GM12878 (cell line): ENCODE measurements at regions not wholly inside any gene's neighbourhood (a gene's known extent, or its start where the extent isn't known, plus 50 kb on each side); places are given as distances from the start of the nearest gene placed in this dataset.

Source experiments
- ATAC-seq: fragments of 200-7000 bp; cut with Tn5 transposase; 3 replicates; pipeline ENCODE4 v1.9.1; 2020; ENCODE audit warnings: mild to moderate bottlenecking, moderate library complexity
- BruUV-seq: library from RNA; stranded (reverse); fragments of 400-500 nt; replicated peaks from 2 replicates; lab custom pipeline; 2021; lab: Mats Ljungman, UMichigan
- CTCF ChIA-PET: fragments of 300-600 bp; sonication (Branson Sonifier 250); formaldehyde crosslinking; extraction: SDS; loops from one replicate; lab custom pipeline; 2021; ENCODE audit warnings: inconsistent platforms; lab: Yijun Ruan, JAX
- POLR2A ChIA-PET: fragments of 350-600 bp; formaldehyde crosslinking; extraction: SDS; loops from one replicate; lab custom pipeline; 2021; ENCODE audit warnings: inconsistent platforms; lab: Charles Lee
- RAD21 ChIA-PET: fragments of 300-600 bp; sonication (Branson Sonifier 250); formaldehyde crosslinking; loops from one replicate; lab custom pipeline; 2023; ENCODE audit warnings: antibody characterized with exemption; ENCODE audit not compliant: unreplicated experiment; lab: Charles Lee
- SMC1A ChIA-PET: fragments of 300-600 bp; sonication (Branson Sonifier 250); formaldehyde crosslinking; loops from one replicate; lab custom pipeline; 2023; ENCODE audit not compliant: unreplicated experiment, uncharacterized antibody; lab: Charles Lee
- DNase-seq: peaks from one replicate; pipeline ENCODE4 v3.0.0-alpha.2; 2011; ENCODE audit warnings: low read depth, low spot score
- FAIRE-seq: peaks from 3 replicates; lab custom pipeline; 2011; peaks lifted over from hg19 to GRCh38; lab: Jason Lieb, UNC
- H2AFZ ChIP-seq: 2 replicates; pipeline ENCODE4 v1.6.0; 2011; ENCODE audit warnings: low read depth, low read length, control low read depth; ENCODE audit not compliant: control insufficient read depth
- H3K27ac ChIP-seq: 2 replicates; pipeline ENCODE4 v1.5.1; 2011; ENCODE audit warnings: control low read depth; ENCODE audit not compliant: control insufficient read depth, insufficient read depth
- H3K27me3 ChIP-seq, 2 experiments: replicated peaks in 1 of 2; 2 replicates each; pipeline versions ENCODE4 v1.6.0 to v1.6.1; 2011; ENCODE audit warnings: low read length in 1 of 2; ENCODE audit not compliant: control insufficient read depth in 2 of 2, insufficient read depth in 2 of 2
- H3K36me3 ChIP-seq, 2 experiments: 2 replicates each; pipeline ENCODE4 v1.5.1; 2011; ENCODE audit warnings: low read length in 1 of 2; ENCODE audit not compliant: control insufficient read depth in 2 of 2, insufficient read depth in 2 of 2
- H3K4me1 ChIP-seq: 2 replicates; pipeline ENCODE4 v1.6.1; 2011; ENCODE audit warnings: mild to moderate bottlenecking, low read length, moderate library complexity, mixed read lengths; ENCODE audit not compliant: control insufficient read depth, insufficient read depth
- H3K4me2 ChIP-seq: 2 replicates; pipeline ENCODE4 v1.6.0; 2011; ENCODE audit warnings: control low read depth; ENCODE audit not compliant: control insufficient read depth, insufficient read depth
- H3K4me3 ChIP-seq: fragments of 200-600 bp; sonication (generic); 2 replicates; pipeline ENCODE4 v1.5.1; 2016
- H3K79me2 ChIP-seq: 2 replicates; pipeline ENCODE4 v1.6.0; 2011; ENCODE audit warnings: low read length; ENCODE audit not compliant: control insufficient read depth, insufficient read depth
- H3K9ac ChIP-seq: 2 replicates; pipeline ENCODE4 v1.8.0; 2011; ENCODE audit warnings: low read length, control low read depth, mixed read lengths; ENCODE audit not compliant: control insufficient read depth, insufficient read depth
- H3K9me3 ChIP-seq: replicated peaks from 3 replicates; pipeline ENCODE4 v1.5.1; 2011; ENCODE audit warnings: mild to moderate bottlenecking, low read length; ENCODE audit not compliant: control insufficient read depth, insufficient read depth
- H4K20me1 ChIP-seq: 2 replicates; pipeline ENCODE4 v1.6.0; 2011; ENCODE audit not compliant: control insufficient read depth, insufficient read depth
- FOXK2 ChIP-seq: fragments of 450-650 bp; IDR thresholded peaks from 2 replicates; pipeline ENCODE4 v1.6.1; 2017; ENCODE audit warnings: mild to moderate bottlenecking, moderate library complexity
- SMAD5 ChIP-seq: IDR thresholded peaks from 2 replicates; pipeline ENCODE4 v1.6.1; 2016; ENCODE audit warnings: antibody characterized with exemption, low read depth
- TCF3 ChIP-seq: IDR thresholded peaks from 2 replicates; pipeline ENCODE4 v1.6.1; 2012; ENCODE audit warnings: low read depth, mild to moderate bottlenecking, low read length, borderline replicate concordance; ENCODE audit not compliant: insufficient read depth
- WGBS: methylation state at CpG from one replicate; pipeline ENCODE4 v1.1.6; 2016; ENCODE audit warnings: low lambda C conversion rate; ENCODE audit not compliant: insufficient replicate concordance, insufficient coverage; ENCODE audit errors: missing lambda C conversion rate; 5-methylcytosine and 5-hydroxymethylcytosine counted together
- in situ Hi-C: fragments of 300-500 bp; cut with MboI; formaldehyde crosslinking; loops from 9 replicates; pipeline ENCODE4 v1.14.3; 2018; ENCODE audit warnings: mixed read lengths
- intact Hi-C: fragments of 100-400 bp; cut with micrococcal nuclease; formaldehyde crosslinking; loops from one replicate; pipeline ENCODE4 v1.14.2; 2022; ENCODE audit not compliant: unreplicated experiment

GRCh38 chr1:239268007-239268406, 118.4 kb upstream of the CHRM3 start:
- no peaks in the 10 kb centered on the region for H3K4me1 ChIP-seq
- no peak for TF ChIP-seq FOXK2
- H3K9ac ChIP-seq: no peak overlapping the region
- no peaks in the 10 kb centered on the region for H4K20me1 ChIP-seq
- ATAC-seq: no peak
- no peaks in the 10 kb centered on the region; the same call in 2 of the 3 replicates for H3K9me3 ChIP-seq
- intact Hi-C loops (no loop called here), in situ Hi-C loops (no loop called here)
- H3K4me2 ChIP-seq: no peak overlapping the region
- under 1% methylated on average over 6 of the region's 6 CpGs for WGBS
- CTCF ChIA-PET: interaction anchor here (0.7 kb wide), 1 partner anchor 132 kb away, joined by 3 read pairs; no protein-coding TSS in a partner anchor
- no peaks in the 10 kb centered on the region for H3K79me2 ChIP-seq
- H2AFZ ChIP-seq: no peak overlapping the region
- RAD21 ChIA-PET: no interaction called here
- FAIRE-seq: no peak
- SMC1A ChIA-PET: no interaction called here
- no peaks in the 10 kb centered on the region for H3K27me3 ChIP-seq
- no peaks in the 10 kb centered on the region for H3K36me3 ChIP-seq
- POLR2A ChIA-PET: no interaction called here
- no peak overlapping the region for H3K27ac ChIP-seq
- H3K4me3 ChIP-seq: no peak overlapping the region
- no peak for DNase-seq
- BruUV-seq: no TSS peak

DNA sequence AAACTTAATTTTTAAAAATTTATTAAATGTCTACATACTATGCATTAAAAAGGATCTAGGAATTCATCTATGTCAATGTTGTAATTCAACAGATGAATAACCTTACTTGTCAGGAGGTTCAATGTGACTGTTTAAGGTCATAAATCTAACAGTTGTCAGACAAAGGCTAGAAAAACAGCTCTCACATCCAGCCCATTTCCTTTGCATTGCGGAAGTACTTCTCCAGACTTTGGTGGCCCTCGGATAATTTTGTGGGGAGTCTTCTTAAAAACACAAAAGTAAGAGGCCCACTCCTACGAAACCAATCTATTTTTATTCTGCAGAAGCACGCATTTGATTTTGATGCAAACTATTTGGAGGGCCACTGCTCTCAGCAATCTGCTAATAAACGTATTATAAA, 122.6 kb upstream of the CHRM3 start:
- no peak for FAIRE-seq

More for the DNA sequence above, 122.6 kb upstream of the CHRM3 start:
- in situ Hi-C loops (no loop called here), intact Hi-C loops (no loop called here)
- ATAC-seq: no peak
- no peak overlapping the region for H3K4me2 ChIP-seq
- no peak overlapping the region for H2AFZ ChIP-seq
- ChIA-PET SMC1A (no interaction called here), POLR2A (no interaction called here), RAD21 (no interaction called here), CTCF (no interaction called here)
- DNase-seq: no peak
- no TSS peak for BruUV-seq
- H4K20me1 ChIP-seq: no peaks in the 10 kb centered on the region
- H3K9me3 ChIP-seq: no peaks in the 10 kb centered on the region
- H3K79me2 ChIP-seq: no peaks in the 10 kb centered on the region
- H3K27me3 ChIP-seq: no peaks in the 10 kb centered on the region
- H3K27ac ChIP-seq: no peak overlapping the region
- H3K36me3 ChIP-seq: no peaks in the 10 kb centered on the region
- WGBS: 8% methylated on average over 5 of the region's 5 CpGs
- H3K9ac ChIP-seq: no peak overlapping the region
- no peaks in the 10 kb centered on the region for H3K4me1 ChIP-seq
- TF ChIP-seq SMAD5: no peak
- no peak for TF ChIP-seq TCF3
- H3K4me3 ChIP-seq: no peak overlapping the region
